SK-N-SH (cell line): ENCODE measurements at regions not wholly inside any gene's neighbourhood (a gene's known extent, or its start where the extent isn't known, plus 50 kb on each side); places are given as distances from the start of the nearest gene placed in this dataset.

Source experiments
- CTCF ChIA-PET: fragments of 300-600, 350-600 bp; formaldehyde crosslinking; extraction: SDS; loops from one replicate; lab custom pipeline; 2021; lab: Yijun Ruan, JAX
- POLR2A ChIA-PET: fragments of 350-600 bp; sonication (Branson Sonifier 250); formaldehyde crosslinking; extraction: SDS; loops from one replicate; lab custom pipeline; 2020; ENCODE audit warnings: antibody characterized with exemption, inconsistent platforms; lab: Yijun Ruan, JAX
- DNase-seq: peaks from one replicate; pipeline ENCODE4 v3.0.0; 2012
- H2AFZ ChIP-seq: fragments of 200-600 bp; sonication (generic); 2 replicates; pipeline ENCODE4 v1.8.1; 2016; ENCODE audit warnings: antibody characterized with exemption, mild to moderate bottlenecking, low read depth
- H3F3A ChIP-seq: fragments of 200-600 bp; sonication (generic); replicated peaks from 2 replicates; pipeline ENCODE3; 2016; ENCODE audit warnings: antibody characterized with exemption, mild to moderate bottlenecking; ENCODE audit not compliant: insufficient read depth
- H3K27ac ChIP-seq, 2 experiments: fragments of 200-500 bp in 1 of 2; fragments of 200-600 bp in 1 of 2; sonication (Bioruptor generic) in 1 of 2; sonication (generic), shearing (Covaris generic) in 1 of 2; 2 replicates each; pipeline versions ENCODE4 v1.5.1 to v1.6.1; 2014 to 2016; ENCODE audit warnings: low read depth in 2 of 2, inconsistent platforms in 1 of 2, low read length in 1 of 2, mild to moderate bottlenecking in 1 of 2, mixed read lengths in 1 of 2
- H3K27me3 ChIP-seq: fragments of 200-600 bp; sonication (generic), shearing (Covaris generic); 2 replicates; pipeline ENCODE4 v1.6.1; 2016; ENCODE audit warnings: mixed run types; ENCODE audit not compliant: insufficient read depth
- H3K36me3 ChIP-seq, 2 experiments: fragments of 200-500 bp in 1 of 2; fragments of 200-600 bp in 1 of 2; sonication (Bioruptor generic) in 1 of 2; sonication (generic) in 1 of 2; replicated peaks in 1 of 2; 2 replicates each; pipeline versions ENCODE3 to v1.5.1; 2014 to 2016; ENCODE audit warnings: low read length in 1 of 2, mild to moderate bottlenecking in 1 of 2; ENCODE audit not compliant: insufficient read depth in 2 of 2, control insufficient read depth in 1 of 2
- H3K4me1 ChIP-seq, 2 experiments: fragments of 200-500 bp in 1 of 2; fragments of 200-600 bp in 1 of 2; sonication (Bioruptor generic) in 1 of 2; sonication (generic), shearing (Covaris generic) in 1 of 2; 2 replicates each; pipeline versions ENCODE4 v1.5.1 to v1.6.1; 2014 to 2016; ENCODE audit warnings: low read depth in 1 of 2, low read length in 1 of 2, mixed run types in 1 of 2; ENCODE audit not compliant: insufficient read depth in 2 of 2, control insufficient read depth in 1 of 2
- H3K4me2 ChIP-seq: fragments of 200-600 bp; sonication (generic), shearing (Covaris generic); 2 replicates; pipeline ENCODE4 v1.6.1; 2017; ENCODE audit warnings: mixed run types
- H3K4me3 ChIP-seq, 2 experiments: fragments of 200-500 bp in 1 of 2; fragments of 200-600 bp in 1 of 2; sonication (Bioruptor generic) in 1 of 2; sonication (generic), shearing (Covaris generic) in 1 of 2; 2 replicates each; pipeline versions ENCODE4 v1.5.1 to v1.8.1; 2014 to 2016; ENCODE audit warnings: low read depth in 2 of 2, inconsistent platforms in 1 of 2, low read length in 1 of 2, mild to moderate bottlenecking in 1 of 2, mixed read lengths in 1 of 2, moderate library complexity in 1 of 2
- H3K79me2 ChIP-seq: fragments of 200-600 bp; sonication (generic); 2 replicates; pipeline ENCODE4 v1.8.1; 2017; ENCODE audit warnings: mild to moderate bottlenecking; ENCODE audit not compliant: insufficient read depth
- H3K9ac ChIP-seq: fragments of 200-600 bp; sonication (generic); 2 replicates; pipeline ENCODE4 v1.6.1; 2017; ENCODE audit warnings: mixed run types
- H3K9me2 ChIP-seq: fragments of 200-600 bp; sonication (generic); 2 replicates; pipeline ENCODE4 v1.6.1; 2017; ENCODE audit warnings: mixed run types
- H3K9me3 ChIP-seq: fragments of 200-600 bp; sonication (generic); 2 replicates; pipeline ENCODE4 v1.6.1; 2017; ENCODE audit warnings: mixed run types, mild to moderate bottlenecking, moderate library complexity
- H4K20me1 ChIP-seq: fragments of 200-600 bp; sonication (generic); 2 replicates; pipeline ENCODE4 v1.6.1; 2017; ENCODE audit warnings: mild to moderate bottlenecking, mixed run types; ENCODE audit not compliant: insufficient read depth
- CHD2 ChIP-seq: fragments of 150-350 bp; IDR thresholded peaks from 2 replicates; pipeline ENCODE4 v1.6.1; 2018; ENCODE audit warnings: low read length; ENCODE audit not compliant: partially characterized antibody
- EZH2phosphoT487 ChIP-seq: fragments of 200-600 bp; sonication (generic); IDR thresholded peaks from 2 replicates; pipeline ENCODE4 v1.6.1; 2017; ENCODE audit warnings: low read depth, mixed run types, mild to moderate bottlenecking, antibody characterized with exemption, moderate library complexity, borderline replicate concordance
- GABPA ChIP-seq: IDR thresholded peaks from 2 replicates; pipeline ENCODE4 v1.4.0; 2012; ENCODE audit warnings: low read depth, mild to moderate bottlenecking
- GATA2 ChIP-seq: sonication (generic); formaldehyde crosslinking; IDR thresholded peaks from 2 replicates; pipeline ENCODE4 v1.5.0; 2020; ENCODE audit warnings: mild to moderate bottlenecking, missing genetic modification reagents
- MXI1 ChIP-seq: IDR thresholded peaks from 2 replicates; pipeline ENCODE4 v1.6.1; 2012; ENCODE audit warnings: mild to moderate bottlenecking, low read depth, low read length, improper control_type of control experiment
- NRF1 ChIP-seq: IDR thresholded peaks from 2 replicates; pipeline ENCODE4 v1.6.1; 2012; ENCODE audit warnings: low read depth, mild to moderate bottlenecking, low read length
- RCOR1 ChIP-seq: fragments of 150-350 bp; IDR thresholded peaks from 2 replicates; pipeline ENCODE4 v1.6.1; 2017; ENCODE audit warnings: antibody characterized with exemption, low read length
- RXRA ChIP-seq: IDR thresholded peaks from 2 replicates; pipeline ENCODE4 v1.4.0; 2012; ENCODE audit warnings: low read depth, mild to moderate bottlenecking, borderline replicate concordance
- WGBS: methylation state at CpG from one replicate; pipeline ENCODE4 v1.1.6; 2017; ENCODE audit warnings: low lambda C conversion rate; 5-methylcytosine and 5-hydroxymethylcytosine counted together
- TF ChIP-seq, protein P1 (sequence below): IDR thresholded peaks from 2 replicates; pipeline ENCODE4 v1.6.1; 2012; ENCODE audit warnings: mild to moderate bottlenecking, low read depth, low read length, moderate library complexity
- TF ChIP-seq, protein P2 (sequence below): IDR thresholded peaks from 2 replicates; pipeline ENCODE4 v1.4.0; 2012; ENCODE audit warnings: low read depth, borderline replicate concordance
- TF ChIP-seq, protein P3 (sequence below): IDR thresholded peaks from 2 replicates; pipeline ENCODE4; 2012

DNA sequence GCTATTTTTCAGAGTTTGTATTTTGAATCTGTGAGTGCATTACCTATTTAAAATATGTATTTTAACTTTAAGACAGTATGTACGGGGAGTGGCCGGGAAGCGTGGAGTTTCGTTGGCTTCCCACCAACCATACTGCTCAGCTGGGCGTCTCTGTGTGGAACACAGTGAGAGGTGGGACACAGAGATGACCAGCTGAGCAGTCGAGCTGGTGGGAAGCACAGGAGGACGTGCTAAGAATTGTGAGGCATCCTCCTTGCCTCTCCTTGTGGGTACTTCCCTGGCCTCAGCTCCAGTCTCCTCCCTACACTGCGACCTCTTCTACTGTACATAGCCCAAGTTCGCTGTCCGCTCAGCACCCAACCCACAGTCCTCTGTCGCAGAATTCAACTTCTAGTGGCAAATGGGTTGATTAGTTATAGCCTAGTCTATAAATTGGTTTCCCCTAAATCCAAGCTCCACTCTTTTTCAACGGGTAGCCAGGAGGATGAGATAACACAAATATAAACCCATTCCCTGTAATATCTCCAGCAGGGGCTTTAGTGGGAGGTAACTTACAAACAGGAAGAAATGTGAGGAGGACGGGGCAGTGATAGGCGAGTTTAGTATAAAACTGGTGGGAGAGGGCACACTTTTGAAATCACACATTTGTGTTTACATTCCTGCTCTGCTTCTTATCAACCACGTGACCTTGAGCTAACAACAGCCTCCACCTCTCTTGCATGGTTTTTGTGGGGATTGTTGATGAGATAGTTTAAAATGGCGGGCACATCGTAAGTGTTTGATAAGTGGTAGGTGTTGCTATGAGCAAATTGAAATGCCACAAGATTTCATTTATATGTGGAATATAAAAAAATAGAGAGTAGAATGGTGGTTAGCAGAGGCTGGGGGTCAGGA lies 211.9 kb upstream of the HS3ST3A1 start:
- peak overlapping the region; percentile 47; the same call in 1 of the 2 replicates for H3K4me2 ChIP-seq
- H3K9me2 ChIP-seq = no peaks in the 10 kb centered on the region
- no peak for DNase-seq
- 44% methylated on average over 17 of the region's 17 CpGs for WGBS
- H3K4me1 ChIP-seq = no peaks in the 10 kb centered on the region
- H3K36me3 ChIP-seq = peaks cover 0 to 3% of the 10 kb centered on the region in 2 experiments
- H3K9ac ChIP-seq = no peak overlapping the region
- H4K20me1 ChIP-seq = no peaks in the 10 kb centered on the region
- H3K27ac ChIP-seq = no peak overlapping the region
- H3K9me3 ChIP-seq = no peaks in the 10 kb centered on the region
- CTCF ChIA-PET = no interaction called here
- TF ChIP-seq NRF1 = no peak
- TF ChIP-seq, protein P1, sequence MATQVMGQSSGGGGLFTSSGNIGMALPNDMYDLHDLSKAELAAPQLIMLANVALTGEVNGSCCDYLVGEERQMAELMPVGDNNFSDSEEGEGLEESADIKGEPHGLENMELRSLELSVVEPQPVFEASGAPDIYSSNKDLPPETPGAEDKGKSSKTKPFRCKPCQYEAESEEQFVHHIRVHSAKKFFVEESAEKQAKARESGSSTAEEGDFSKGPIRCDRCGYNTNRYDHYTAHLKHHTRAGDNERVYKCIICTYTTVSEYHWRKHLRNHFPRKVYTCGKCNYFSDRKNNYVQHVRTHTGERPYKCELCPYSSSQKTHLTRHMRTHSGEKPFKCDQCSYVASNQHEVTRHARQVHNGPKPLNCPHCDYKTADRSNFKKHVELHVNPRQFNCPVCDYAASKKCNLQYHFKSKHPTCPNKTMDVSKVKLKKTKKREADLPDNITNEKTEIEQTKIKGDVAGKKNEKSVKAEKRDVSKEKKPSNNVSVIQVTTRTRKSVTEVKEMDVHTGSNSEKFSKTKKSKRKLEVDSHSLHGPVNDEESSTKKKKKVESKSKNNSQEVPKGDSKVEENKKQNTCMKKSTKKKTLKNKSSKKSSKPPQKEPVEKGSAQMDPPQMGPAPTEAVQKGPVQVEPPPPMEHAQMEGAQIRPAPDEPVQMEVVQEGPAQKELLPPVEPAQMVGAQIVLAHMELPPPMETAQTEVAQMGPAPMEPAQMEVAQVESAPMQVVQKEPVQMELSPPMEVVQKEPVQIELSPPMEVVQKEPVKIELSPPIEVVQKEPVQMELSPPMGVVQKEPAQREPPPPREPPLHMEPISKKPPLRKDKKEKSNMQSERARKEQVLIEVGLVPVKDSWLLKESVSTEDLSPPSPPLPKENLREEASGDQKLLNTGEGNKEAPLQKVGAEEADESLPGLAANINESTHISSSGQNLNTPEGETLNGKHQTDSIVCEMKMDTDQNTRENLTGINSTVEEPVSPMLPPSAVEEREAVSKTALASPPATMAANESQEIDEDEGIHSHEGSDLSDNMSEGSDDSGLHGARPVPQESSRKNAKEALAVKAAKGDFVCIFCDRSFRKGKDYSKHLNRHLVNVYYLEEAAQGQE = no peak; the same call in 1 of the 2 replicates
- TF ChIP-seq RCOR1 = no peak
- no peak for TF ChIP-seq CHD2
- TF ChIP-seq GABPA = no peak
- TF ChIP-seq, protein P2, sequence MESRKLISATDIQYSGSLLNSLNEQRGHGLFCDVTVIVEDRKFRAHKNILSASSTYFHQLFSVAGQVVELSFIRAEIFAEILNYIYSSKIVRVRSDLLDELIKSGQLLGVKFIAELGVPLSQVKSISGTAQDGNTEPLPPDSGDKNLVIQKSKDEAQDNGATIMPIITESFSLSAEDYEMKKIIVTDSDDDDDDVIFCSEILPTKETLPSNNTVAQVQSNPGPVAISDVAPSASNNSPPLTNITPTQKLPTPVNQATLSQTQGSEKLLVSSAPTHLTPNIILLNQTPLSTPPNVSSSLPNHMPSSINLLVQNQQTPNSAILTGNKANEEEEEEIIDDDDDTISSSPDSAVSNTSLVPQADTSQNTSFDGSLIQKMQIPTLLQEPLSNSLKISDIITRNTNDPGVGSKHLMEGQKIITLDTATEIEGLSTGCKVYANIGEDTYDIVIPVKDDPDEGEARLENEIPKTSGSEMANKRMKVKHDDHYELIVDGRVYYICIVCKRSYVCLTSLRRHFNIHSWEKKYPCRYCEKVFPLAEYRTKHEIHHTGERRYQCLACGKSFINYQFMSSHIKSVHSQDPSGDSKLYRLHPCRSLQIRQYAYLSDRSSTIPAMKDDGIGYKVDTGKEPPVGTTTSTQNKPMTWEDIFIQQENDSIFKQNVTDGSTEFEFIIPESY = no peak
- no peak for TF ChIP-seq EZH2phosphoT487
- TF ChIP-seq, protein P3, sequence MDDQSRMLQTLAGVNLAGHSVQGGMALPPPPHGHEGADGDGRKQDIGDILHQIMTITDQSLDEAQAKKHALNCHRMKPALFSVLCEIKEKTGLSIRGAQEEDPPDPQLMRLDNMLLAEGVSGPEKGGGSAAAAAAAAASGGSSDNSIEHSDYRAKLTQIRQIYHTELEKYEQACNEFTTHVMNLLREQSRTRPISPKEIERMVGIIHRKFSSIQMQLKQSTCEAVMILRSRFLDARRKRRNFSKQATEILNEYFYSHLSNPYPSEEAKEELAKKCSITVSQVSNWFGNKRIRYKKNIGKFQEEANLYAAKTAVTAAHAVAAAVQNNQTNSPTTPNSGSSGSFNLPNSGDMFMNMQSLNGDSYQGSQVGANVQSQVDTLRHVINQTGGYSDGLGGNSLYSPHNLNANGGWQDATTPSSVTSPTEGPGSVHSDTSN = no peak
- no peak for TF ChIP-seq GATA2 (CRISPR knock-in tag)
- no peak for TF ChIP-seq MXI1
- TF ChIP-seq RXRA = no peak
- no peak overlapping the region for H2AFZ ChIP-seq
- no peaks in the 10 kb centered on the region for H3K79me2 ChIP-seq
- POLR2A ChIA-PET = no interaction called here
- no peaks in the 10 kb centered on the region; the same call in 1 of the 2 replicates for H3K27me3 ChIP-seq
- H3K4me3 ChIP-seq = peak overlapping the region in 1 of 2 experiments; percentile 16; a peak in 1 of 4 replicates
- no peaks in the 10 kb centered on the region for H3F3A ChIP-seq
